Heart right ventricle (tissue), 16 donors: ENCODE measurements at regions not wholly inside any gene's neighbourhood (a gene's known extent, or its start where the extent isn't known, plus 50 kb on each side); places are given as distances from the start of the nearest gene placed in this dataset.

Experiments
- ATAC-seq, 8 donors: fragments of 200-7000 bp; cut with Tn5 transposase; one replicate each; pipeline ENCODE4 v1.9.1; 2020; ENCODE audit warnings: mild to moderate bottlenecking in 8 of 8, moderate library complexity in 8 of 8, moderate number of reproducible peaks in 1 of 8
- DNase-seq, 2 donors: peaks; one replicate each; pipeline ENCODE4 v3.0.0-alpha.2; 2020
- H3K27ac ChIP-seq, 10 donors: fragments of 200-600 bp; sonication (generic) in 2 of 10; one replicate each; pipeline versions ENCODE4 v1.5.0 to v1.8.0; 2020 to 2022; ENCODE audit warnings: mild to moderate bottlenecking in 3 of 10
- H3K27me3 ChIP-seq, 7 donors: fragments of 200-600 bp; one replicate each; pipeline ENCODE4 v1.8.0; 2021 to 2022; ENCODE audit warnings: mild to moderate bottlenecking in 2 of 7
- H3K36me3 ChIP-seq, 9 donors: fragments of 200-600 bp; sonication (generic) in 1 of 9; one replicate each; pipeline versions ENCODE4 v1.5.0 to v1.8.0; 2020 to 2022; ENCODE audit warnings: mild to moderate bottlenecking in 2 of 9
- H3K4me1 ChIP-seq, 9 donors: fragments of 200-600 bp; sonication (generic) in 1 of 9; one replicate each; pipeline versions ENCODE4 v1.5.0 to v1.8.0; 2020 to 2022; ENCODE audit warnings: mild to moderate bottlenecking in 4 of 9
- H3K4me3 ChIP-seq, 10 donors: fragments of 200-600 bp; sonication (generic) in 2 of 10; one replicate each; pipeline versions ENCODE4 v1.5.0 to v1.8.0; 2020 to 2022; ENCODE audit warnings: mild to moderate bottlenecking in 7 of 10, moderate library complexity in 2 of 10
- H3K9me3 ChIP-seq, 11 donors: fragments of 200-600 bp in 10 of 11; sonication (generic) in 2 of 11; one replicate each; pipeline versions ENCODE4 v1.5.0 to v1.8.0; 2013 to 2022; ENCODE audit warnings: mild to moderate bottlenecking in 2 of 11, control low read depth in 1 of 11, moderate library complexity in 1 of 11
- CTCF ChIP-seq, 9 donors: fragments of 200-600 bp; sonication (generic) in 2 of 9; IDR thresholded peaks; one replicate each; pipeline versions ENCODE4 v1.5.0 to v1.8.0; 2021 to 2022; ENCODE audit warnings: antibody characterized with exemption in 9 of 9, mild to moderate bottlenecking in 5 of 9, moderate library complexity in 1 of 9
- WGBS, 2 donors: extraction: QIAGEN DNeasy Blood & Tissue Kit; methylation state at CpG; one replicate each; pipeline ENCODE4 v1.1.7; 2013; ENCODE audit warnings: inconsistent platforms in 1 of 2; 5-methylcytosine and 5-hydroxymethylcytosine counted together
- intact Hi-C, 10 donors: fragments of 100-400 bp; cut with DNase I; formaldehyde crosslinking; loops; one replicate each; pipeline versions ENCODE4 v1.11.1 to v1.14.2; 2022
- donor health status: Arrhythmogenic right ventricular cardiomyopathy.
- donor health status: ischemic (EF 13 %, LVEDD 7.1; RV severe dilation, severe dysfunction).
- donor health status: healthy with polysubstance abuse.
- donor health status: DM: no; HTN: yes; CAD: no.
- donor health status: DM: no; HTN: no; CAD: no.
- donor health status: ischemic (EF 25% LVEDD 6.9; RV normal size, moderate dysfunction).
- donor health status: ischemic (EF 25% LVEDD 5.7; RV mildly dilated, moderate dysfunction).
- donor health status: healthy.
- donor health status: DM: yes; HTN: yes; CAD: no.
- donor health status: Ischemic cardiomyopathy.
- donor health status: ischemic (EF 35%, LVEDD 5.7; RV mildly dilated, moderate dysfunction).
- donor health status: nonischemic (EF 11% LVEDD 7.7; RV severe dilation, severe dysfunction).
- donor health status: DM: yes; HTN: yes; CAD: no.
- donor health status: PGD.
- donor health status: ischemic (EF 29% LVEDD 5.4; RV normal size, mild dysfunction).
- donor health status: nonischemic (EF 23%, LVEDD 6.1; RV moderate dilation, normal function).

GRCh38 chr10:76736815-76737618, 900.6 kb downstream of the KCNMA1 start:
- Histone ChIP-seq H3K36me3 (no peaks in the 10 kb centered on the region), H3K27me3 (no peaks in the 10 kb centered on the region), H3K9me3 (no peaks in the 10 kb centered on the region), H3K4me1 (no peaks in the 10 kb centered on the region), H3K27ac (no peak overlapping the region), H3K4me3 (no peak overlapping the region)
- ATAC-seq (no peak), DNase-seq (no peak)
- 74 to 75% methylated on average over 6 of the region's 6 CpGs for WGBS, 2 donors
- intact Hi-C loops: no loop called here
- TF ChIP-seq CTCF (IDR thresholded peaks at IDR 0.05): no peak

DNA sequence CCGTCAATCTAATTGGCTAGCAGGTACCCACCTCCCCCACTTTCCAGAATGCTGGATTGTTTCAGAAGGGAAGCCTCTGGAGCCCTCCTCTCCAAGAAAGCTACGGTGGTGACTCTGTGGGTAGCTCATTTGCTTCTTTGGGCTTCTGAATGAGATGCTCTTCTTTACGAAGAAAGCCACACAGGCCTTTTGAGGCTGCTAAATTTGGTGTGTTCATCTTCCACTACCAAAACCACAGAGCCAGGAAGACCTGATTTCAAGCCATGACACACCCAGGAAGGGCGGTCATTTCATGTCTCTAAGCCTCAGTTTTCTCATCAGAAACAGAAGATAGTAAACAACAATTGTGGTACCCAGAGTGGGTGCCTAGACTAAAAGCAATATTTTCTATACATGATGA, 901.2 kb downstream of the KCNMA1 start:
- intact Hi-C loops: no loop called here
- TF ChIP-seq CTCF (IDR thresholded peaks at IDR 0.05): no peak
- Histone ChIP-seq H3K27ac (no peak overlapping the region), H3K4me1 (no peaks in the 10 kb centered on the region), H3K36me3 (no peaks in the 10 kb centered on the region), H3K9me3 (peaks cover 0 to 5% (median 0%) of the 10 kb centered on the region in 11 donors), H3K27me3 (no peaks in the 10 kb centered on the region), H3K4me3 (no peak overlapping the region)
- no peak for DNase-seq
- WGBS, 2 donors: 69 to 78% methylated on average over 4 of the region's 4 CpGs
- no peak for ATAC-seq

DNA sequence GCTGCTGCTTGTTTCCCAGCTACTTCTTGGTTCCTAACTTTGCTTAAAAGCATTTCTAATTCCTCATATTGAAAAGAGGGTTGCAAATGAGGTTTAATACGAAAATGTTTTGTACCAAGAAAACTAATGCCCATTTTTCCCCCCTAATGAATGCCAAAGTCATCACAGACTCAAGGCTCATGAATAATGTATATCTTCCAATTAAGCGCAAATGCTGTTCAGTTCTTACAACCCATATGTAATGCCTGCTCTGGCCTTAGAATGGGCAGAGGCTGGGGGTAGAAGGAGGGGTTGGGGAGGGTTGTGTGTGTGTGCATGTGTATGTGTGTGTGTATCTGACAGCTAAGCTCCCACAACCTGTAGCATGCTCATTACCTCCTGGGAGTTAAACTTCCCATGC, 901.7 kb downstream of the KCNMA1 start:
- DNase-seq: no peak
- H3K36me3 ChIP-seq: no peaks in the 10 kb centered on the region
- no peak overlapping the region for H3K27ac ChIP-seq
- ATAC-seq: no peak
- intact Hi-C loops: no loop called here
- no peaks in the 10 kb centered on the region for H3K4me1 ChIP-seq
- 77 to 79% methylated on average over 2 of the region's 2 CpGs for WGBS, 2 donors
- no peak for TF ChIP-seq CTCF (IDR thresholded peaks at IDR 0.05)
- H3K4me3 ChIP-seq: no peak overlapping the region
- H3K27me3 ChIP-seq: no peaks in the 10 kb centered on the region
- peaks cover 0 to 10% (median 0%) of the 10 kb centered on the region in 11 donors for H3K9me3 ChIP-seq

DNA sequence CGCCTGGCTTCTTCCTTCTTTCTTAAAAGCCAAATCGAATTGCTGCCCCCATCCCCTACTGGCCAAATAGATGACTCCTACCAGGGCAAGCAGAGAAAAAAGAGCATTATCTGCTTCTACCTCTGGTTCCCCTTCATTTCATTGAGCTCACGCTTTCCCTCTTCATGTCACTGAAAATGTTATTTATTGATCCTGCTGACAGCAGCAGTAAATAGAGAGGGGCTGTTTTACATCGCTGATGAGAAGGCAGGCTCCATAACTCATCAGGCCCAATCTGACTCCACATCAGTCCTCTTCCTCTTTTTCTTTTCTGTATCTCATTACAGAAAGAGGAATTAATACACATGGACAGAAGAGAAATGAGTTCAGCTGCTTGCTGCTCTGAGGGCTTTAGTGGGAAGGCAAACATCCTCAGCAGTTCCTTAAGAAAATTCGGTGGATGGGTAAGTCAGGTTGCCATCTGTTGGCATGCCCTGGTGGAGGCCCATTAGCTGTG, 904.1 kb downstream of the KCNMA1 start:
- intact Hi-C loops: no loop called here
- H3K27ac ChIP-seq: no peak overlapping the region
- WGBS, 2 donors: 86 to 89% methylated on average over 5 of the region's 5 CpGs
- no peaks in the 10 kb centered on the region for H3K4me1 ChIP-seq
- H3K27me3 ChIP-seq: peaks cover 0 to 3% (median 0%) of the 10 kb centered on the region in 7 donors
- no peak for ATAC-seq
- H3K36me3 ChIP-seq: no peaks in the 10 kb centered on the region
- H3K9me3 ChIP-seq: peaks cover 0 to 14% (median 0%) of the 10 kb centered on the region in 11 donors
- H3K4me3 ChIP-seq: no peak overlapping the region
- DNase-seq: no peak
- TF ChIP-seq CTCF (IDR thresholded peaks at IDR 0.05): no peak
